Gastrocnemius medialis (tissue), 4 donors: ENCODE measurements at regions not wholly inside any gene's neighbourhood (a gene's known extent, or its start where the extent isn't known, plus 50 kb on each side); places are given as distances from the start of the nearest gene placed in this dataset.
A peak's percentile ranks its signal among the peaks of the same experiment; 100 is the strongest.

Experiments
- ATAC-seq, 2 donors: fragments of 150-250 bp; one replicate each; pipeline ENCODE4 v1.9.1; 2016
- DNase-seq, 2 donors: peaks; one replicate each; pipeline ENCODE4 v3.0.0-alpha.2; 2019
- H3K27ac ChIP-seq, 4 donors: fragments of 200-600 bp; sonication (generic); 1 replicate in 1 of 4; 2 replicates in 3 of 4; pipeline ENCODE4 v1.5.1; 2016 to 2018; ENCODE audit warnings: mild to moderate bottlenecking in 2 of 4, moderate library complexity in 1 of 4
- H3K27me3 ChIP-seq, 3 donors: fragments of 200-600 bp; sonication (generic) in 2 of 3; 1 replicate in 1 of 3; 2 replicates in 2 of 3; pipeline versions ENCODE4 v1.5.1 to v1.6.0; 2016 to 2019; ENCODE audit warnings: mild to moderate bottlenecking in 1 of 3, moderate library complexity in 1 of 3
- H3K36me3 ChIP-seq, 2 donors: fragments of 200-600 bp; sonication (generic) in 1 of 2; one replicate each; pipeline ENCODE4 v1.5.1; 2017 to 2018
- H3K4me1 ChIP-seq, 2 donors: fragments of 200-600 bp; sonication (generic) in 1 of 2; one replicate each; pipeline ENCODE4 v1.5.1; 2016 to 2017; ENCODE audit warnings: mild to moderate bottlenecking in 2 of 2
- H3K4me3 ChIP-seq, 4 donors: fragments of 200-600 bp; sonication (generic) in 3 of 4; 1 replicate in 1 of 4; 2 replicates in 3 of 4; pipeline ENCODE4 v1.5.1; 2016 to 2019; ENCODE audit warnings: mild to moderate bottlenecking in 2 of 4
- H3K9me3 ChIP-seq, 3 donors: fragments of 200-600 bp; sonication (generic) in 2 of 3; 1 replicate in 1 of 3; 2 replicates in 2 of 3; pipeline ENCODE4 v1.5.1; 2016 to 2019
- CTCF ChIP-seq, 5 experiments: fragments of 450-650 bp in 3 of 5; fragments of 200-600 bp in 2 of 5; sonication (generic) in 2 of 5; IDR thresholded peaks in 4 of 5; conservative IDR thresholded peaks in 1 of 5; 1 replicate in 4 of 5; 2 replicates in 1 of 5; pipeline ENCODE4 v1.5.1; 2016 to 2019; ENCODE audit warnings: antibody characterized with exemption in 5 of 5, mild to moderate bottlenecking in 3 of 5, moderate library complexity in 3 of 5
- POLR2A ChIP-seq, 2 donors: fragments of 450-650 bp; IDR thresholded peaks; one replicate each; pipeline ENCODE4 v1.6.1; 2017; ENCODE audit warnings: antibody characterized with exemption in 2 of 2, mild to moderate bottlenecking in 2 of 2, moderate library complexity in 2 of 2
- in situ Hi-C, 4 donors: fragments of 200-750 bp; cut with MboI; loops; one replicate each; pipeline versions ENCODE4 v1.15.0 to v1.8.0; 2017; ENCODE audit warnings: low sequenced_read_pairs in 4 of 4
- intact Hi-C: fragments of 100-400 bp; cut with DNase I; formaldehyde crosslinking; loops from one replicate; pipeline ENCODE4 v1.15.1; 2023; ENCODE audit warnings: low total_unique reads

GRCh38 chr6:12354499-12354898 lies 64.3 kb downstream of the EDN1 start:
- intact Hi-C loops, result no loop called here
- no peak overlapping the region for H3K27ac ChIP-seq
- ATAC-seq, result peak in 1 of 2 donors; percentile 50

GRCh38 chr6:12355354-12355753 lies 65.2 kb downstream of the EDN1 start:
- in situ Hi-C loops, result no loop called here
- no peak overlapping the region for H3K27ac ChIP-seq

More at GRCh38 chr6:12354499-12354898, 64.3 kb downstream of the EDN1 start:
- in situ Hi-C loops, result no loop called here
- H3K4me1 ChIP-seq, result no peaks in the 10 kb centered on the region
- no peak for DNase-seq
- H3K4me3 ChIP-seq, result no peak overlapping the region
- H3K36me3 ChIP-seq, result no peaks in the 10 kb centered on the region
- H3K27me3 ChIP-seq, result no peaks in the 10 kb centered on the region
- no peaks in the 10 kb centered on the region for H3K9me3 ChIP-seq
- no peak for TF ChIP-seq CTCF (IDR thresholded peaks at IDR 0.05 in 4 of 5, conservative IDR thresholded peaks at IDR 0.05 in 1 of 5)
- TF ChIP-seq POLR2A (IDR thresholded peaks at IDR 0.05), result no peak

GRCh38 chr6:12356431-12356830 lies 66.3 kb downstream of the EDN1 start:
- intact Hi-C loops, result no loop called here
- H3K4me3 ChIP-seq, result no peak overlapping the region
- no peaks in the 10 kb centered on the region for H3K4me1 ChIP-seq
- no peaks in the 10 kb centered on the region for H3K36me3 ChIP-seq
- in situ Hi-C loops, result no loop called here
- no peaks in the 10 kb centered on the region for H3K9me3 ChIP-seq
- H3K27ac ChIP-seq, result no peak overlapping the region
- ATAC-seq (no peak), DNase-seq (no peak)
- no peaks in the 10 kb centered on the region for H3K27me3 ChIP-seq
- TF ChIP-seq POLR2A (IDR thresholded peaks at IDR 0.05), result no peak
- TF ChIP-seq CTCF (IDR thresholded peaks at IDR 0.05 in 4 of 5, conservative IDR thresholded peaks at IDR 0.05 in 1 of 5), result no peak

More at GRCh38 chr6:12355354-12355753, 65.2 kb downstream of the EDN1 start:
- DNase-seq (no peak), ATAC-seq (no peak)
- TF ChIP-seq CTCF (IDR thresholded peaks at IDR 0.05 in 4 of 5, conservative IDR thresholded peaks at IDR 0.05 in 1 of 5) (no peak), POLR2A (IDR thresholded peaks at IDR 0.05) (no peak)
- no peak overlapping the region for H3K4me3 ChIP-seq
- H3K4me1 ChIP-seq, result no peaks in the 10 kb centered on the region
- no peaks in the 10 kb centered on the region for H3K9me3 ChIP-seq
- intact Hi-C loops, result no loop called here
- H3K27me3 ChIP-seq, result no peaks in the 10 kb centered on the region
- no peaks in the 10 kb centered on the region for H3K36me3 ChIP-seq

GRCh38 chr6:12356983-12357972 lies 67.1 kb downstream of the EDN1 start:
- no peaks in the 10 kb centered on the region for H3K27me3 ChIP-seq
- no peak for TF ChIP-seq CTCF (IDR thresholded peaks at IDR 0.05 in 4 of 5, conservative IDR thresholded peaks at IDR 0.05 in 1 of 5)
- no peak for TF ChIP-seq POLR2A (IDR thresholded peaks at IDR 0.05)
- no peaks in the 10 kb centered on the region for H3K4me1 ChIP-seq
- DNase-seq (no peak), ATAC-seq (no peak)
- H3K4me3 ChIP-seq, result no peak overlapping the region
- H3K9me3 ChIP-seq, result no peaks in the 10 kb centered on the region
- H3K36me3 ChIP-seq, result no peaks in the 10 kb centered on the region
- no peak overlapping the region for H3K27ac ChIP-seq
- in situ Hi-C loops, result no loop called here
- intact Hi-C loops, result no loop called here
